Astrocyte of the cerebellum (primary cell): ENCODE measurements at regions not wholly inside any gene's neighbourhood (a gene's known extent, or its start where the extent isn't known, plus 50 kb on each side); places are given as distances from the start of the nearest gene placed in this dataset.

Experiments used
- DNase-seq: peaks from one replicate; pipeline ENCODE4 v3.0.0-alpha.2; 2011; ENCODE audit warnings: low read depth
- H3K4me3 ChIP-seq: 2 replicates; pipeline ENCODE4 v1.5.1; 2011; ENCODE audit warnings: mild to moderate bottlenecking, low read depth, low read length, moderate library complexity
- CTCF ChIP-seq: IDR thresholded peaks from 2 replicates; pipeline ENCODE4 v1.5.1; 2012; ENCODE audit warnings: low read length, low read depth, moderate library complexity, mild to moderate bottlenecking; ENCODE audit errors: missing control alignments
- in situ Hi-C: cut with HindIII; loops from 2 replicates; pipeline ENCODE4 v1.10.0; 2017; ENCODE audit warnings: low sequenced_read_pairs

- in situ Hi-C loops, result no loop called here
- H3K4me3 ChIP-seq, result no peak overlapping the region
- no peak for DNase-seq
- TF ChIP-seq CTCF, result no peak
Observed at GRCh38 chr11:119809346-119809745, 80.3 kb upstream of the NECTIN1 start.

- DNase-seq, result no peak
- no peak overlapping the region for H3K4me3 ChIP-seq
- in situ Hi-C loops, result no loop called here
- no peak for TF ChIP-seq CTCF
Observed at GRCh38 chr11:119808407-119809185, 79.6 kb upstream of the NECTIN1 start.

GRCh38 chr11:119807841-119808240 is 78.8 kb upstream of the NECTIN1 start:
- DNase-seq, result no peak
- no peak for TF ChIP-seq CTCF
- in situ Hi-C loops, result no loop called here
- no peak overlapping the region for H3K4me3 ChIP-seq

DNA sequence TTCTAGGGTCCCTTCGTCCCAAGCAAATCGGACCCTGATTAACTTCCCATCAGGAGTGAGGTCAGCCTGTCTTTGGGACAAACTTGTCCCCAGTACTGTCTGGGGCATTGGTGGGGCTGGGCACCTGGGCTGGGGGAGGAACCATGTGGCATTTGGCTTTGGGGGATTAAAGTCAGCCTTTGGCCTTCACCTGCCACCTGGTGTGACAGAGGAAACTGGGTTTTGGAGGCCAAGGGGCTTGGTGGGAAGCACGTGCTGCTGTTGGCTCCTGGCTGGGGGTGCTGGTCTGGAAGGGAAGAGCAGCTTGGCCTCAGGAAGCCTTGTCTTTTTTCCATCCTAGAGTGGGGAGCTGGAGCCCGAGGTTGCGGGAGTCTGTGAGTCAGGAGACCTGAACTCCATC is 78.4 kb upstream of the NECTIN1 start:
- H3K4me3 ChIP-seq, result no peak overlapping the region
- no peak for DNase-seq
- TF ChIP-seq CTCF, result no peak
- in situ Hi-C loops, result no loop called here

GRCh38 chr11:119806064-119806915 is 77.3 kb upstream of the NECTIN1 start:
- no peak overlapping the region for H3K4me3 ChIP-seq
- no peak for DNase-seq
- TF ChIP-seq CTCF, result no peak
- in situ Hi-C loops, result no loop called here

GRCh38 chr11:119805663-119806062 is 76.7 kb upstream of the NECTIN1 start:
- TF ChIP-seq CTCF, result no peak
- no peak overlapping the region for H3K4me3 ChIP-seq
- no peak for DNase-seq
- in situ Hi-C loops, result no loop called here
